Smooth muscle cell (in vitro differentiated cells): ENCODE measurements at regions not wholly inside any gene's neighbourhood (a gene's known extent, or its start where the extent isn't known, plus 50 kb on each side); places are given as distances from the start of the nearest gene placed in this dataset. TPM values are rescaled to one million over a fixed set of nuclear protein-coding genes. Genes with fewer than 3 reads are reported as not detected.
A peak's percentile ranks its signal among the peaks of the same experiment; 100 is the strongest.

Source experiments
- DNase-seq: peaks from one replicate; lab custom pipeline; 2025; ENCODE audit not compliant: unreplicated experiment; lab: John Stamatoyannopoulos, UW
- H2AFZ ChIP-seq: fragments of 200-600 bp; sonication (generic); 2 replicates; pipeline ENCODE4 v1.6.0; 2016; ENCODE audit warnings: antibody characterized with exemption, low read depth, mild to moderate bottlenecking
- H3F3A ChIP-seq: fragments of 200-600 bp; sonication (generic); 2 replicates; pipeline ENCODE4 v1.6.0; 2017; ENCODE audit warnings: antibody characterized with exemption, low read depth
- H3K27ac ChIP-seq: fragments of 200-600 bp; sonication (generic); 2 replicates; pipeline ENCODE4 v1.5.1; 2016; ENCODE audit warnings: low read depth, mild to moderate bottlenecking
- H3K27me3 ChIP-seq: fragments of 200-600 bp; sonication (generic); 2 replicates; pipeline ENCODE4 v1.6.1; 2016; ENCODE audit warnings: low read depth, mild to moderate bottlenecking
- H3K36me3 ChIP-seq: fragments of 200-600 bp; sonication (generic); 2 replicates; pipeline ENCODE4 v1.5.1; 2016; ENCODE audit warnings: low read depth
- H3K4me1 ChIP-seq: fragments of 200-600 bp; sonication (generic); 2 replicates; pipeline ENCODE4 v1.5.1; 2016; ENCODE audit warnings: low read depth
- H3K4me2 ChIP-seq: fragments of 200-600 bp; sonication (generic); 2 replicates; pipeline ENCODE4 v1.6.0; 2016; ENCODE audit warnings: mild to moderate bottlenecking
- H3K4me3 ChIP-seq: fragments of 200-600 bp; sonication (generic); 2 replicates; pipeline ENCODE4 v1.5.1; 2016; ENCODE audit warnings: mild to moderate bottlenecking
- H3K79me2 ChIP-seq: fragments of 200-600 bp; sonication (generic); 2 replicates; pipeline ENCODE4 v1.6.0; 2016; ENCODE audit warnings: low read depth, mild to moderate bottlenecking
- H3K9ac ChIP-seq: fragments of 200-600 bp; sonication (generic); 2 replicates; pipeline ENCODE4 v1.6.0; 2016; ENCODE audit warnings: low read depth
- H3K9me3 ChIP-seq: fragments of 200-600 bp; sonication (generic); replicated peaks from 2 replicates; pipeline ENCODE4 v1.5.1; 2016; ENCODE audit warnings: low read depth
- H4K20me1 ChIP-seq: fragments of 200-600 bp; sonication (generic); 2 replicates; pipeline ENCODE4 v1.6.0; 2016; ENCODE audit warnings: low read depth
- CTCF ChIP-seq: fragments of 200-600 bp; sonication (generic); IDR thresholded peaks from 2 replicates; pipeline ENCODE4 v1.5.1; 2017; ENCODE audit warnings: borderline replicate concordance, mild to moderate bottlenecking, antibody characterized with exemption; ENCODE audit not compliant: insufficient read depth, poor library complexity, severe bottlenecking
- WGBS: methylation state at CpG from one replicate; pipeline ENCODE4 v1.1.7; 2016; ENCODE audit warnings: low lambda C conversion rate; 5-methylcytosine and 5-hydroxymethylcytosine counted together
- small RNA-seq: library from RNA; depleted of rRNA; stranded (forward); fragments of <200 nt; gene quantifications from one replicate; pipeline ENCODE3, GENCODE V24; 2014

- DNase-seq: no peak
- no peaks in the 10 kb centered on the region for H3K4me1 ChIP-seq
- no peaks in the 10 kb centered on the region for H3F3A ChIP-seq
- H3K9me3 ChIP-seq: no peaks in the 10 kb centered on the region
- no peak for TF ChIP-seq CTCF
- H3K9ac ChIP-seq: no peak overlapping the region
- 86% methylated on average over 1 of the region's 1 CpG for WGBS
- H2AFZ ChIP-seq: peak overlapping the region; percentile 17
- no peak overlapping the region for H3K27ac ChIP-seq
- H4K20me1 ChIP-seq: no peaks in the 10 kb centered on the region
- H3K79me2 ChIP-seq: no peaks in the 10 kb centered on the region
- H3K36me3 ChIP-seq: no peaks in the 10 kb centered on the region
- no peak overlapping the region for H3K4me3 ChIP-seq
- H3K27me3 ChIP-seq: no peaks in the 10 kb centered on the region
- H3K4me2 ChIP-seq: no peak overlapping the region
Observed at GRCh38 chr11:98965358-98965757, 55.4 kb upstream of the CNTN5 start.

- Histone ChIP-seq H4K20me1 (no peaks in the 10 kb centered on the region), H3K27me3 (no peaks in the 10 kb centered on the region), H3K79me2 (no peaks in the 10 kb centered on the region), H3K4me1 (no peaks in the 10 kb centered on the region), H3K36me3 (no peaks in the 10 kb centered on the region), H2AFZ (no peak overlapping the region), H3F3A (no peaks in the 10 kb centered on the region), H3K9ac (no peak overlapping the region), H3K4me3 (no peak overlapping the region), H3K4me2 (no peak overlapping the region), H3K9me3 (no peaks in the 10 kb centered on the region), H3K27ac (no peak overlapping the region)
- no peak for DNase-seq
- no peak for TF ChIP-seq CTCF
Observed at GRCh38 chr11:98965775-98966174, 55.0 kb upstream of the CNTN5 start.

- Histone ChIP-seq H3F3A (no peaks in the 10 kb centered on the region), H4K20me1 (no peaks in the 10 kb centered on the region), H3K4me1 (no peaks in the 10 kb centered on the region), H3K27me3 (no peaks in the 10 kb centered on the region), H3K4me3 (no peak overlapping the region), H3K79me2 (no peaks in the 10 kb centered on the region), H3K9me3 (no peaks in the 10 kb centered on the region), H2AFZ (no peak overlapping the region), H3K36me3 (no peaks in the 10 kb centered on the region), H3K27ac (no peak overlapping the region), H3K9ac (no peak overlapping the region), H3K4me2 (no peak overlapping the region)
- DNase-seq: no peak
- no peak for TF ChIP-seq CTCF
- 85% methylated on average over 4 of the region's 4 CpGs for WGBS
Observed at GRCh38 chr11:98967005-98967404, 53.7 kb upstream of the CNTN5 start.

Small RNA genes in the stretch of these regions (small RNA-seq; reads per million reads assigned to genes)
- gene AP003730.1 (not detected), gene RNA5SP346 (not detected), gene RNA5SP347 (not detected)
